VCaP (cell line): ENCODE measurements at regions not wholly inside any gene's neighbourhood (a gene's known extent, or its start where the extent isn't known, plus 50 kb on each side); places are given as distances from the start of the nearest gene placed in this dataset.

Experiments used
- H3K27ac ChIP-seq: fragments of 450-650 bp; 2 replicates; pipeline ENCODE4 v1.5.1; 2017
- CTCF ChIP-seq: fragments of 450-650 bp; conservative IDR thresholded peaks from 2 replicates; pipeline ENCODE4 v1.5.1; 2017; ENCODE audit warnings: mild to moderate bottlenecking, moderate library complexity

- TF ChIP-seq CTCF = no peak
- peak overlapping the region; percentile 76; the same call in 1 of the 2 replicates for H3K27ac ChIP-seq
Observed at GRCh38 chr13:104309431-104309830, 1243.2 kb upstream of the SLC10A2 start.

GRCh38 chr13:104301171-104301975 lies 1235.2 kb upstream of the SLC10A2 start:
- peak overlapping the region; percentile 39 for H3K27ac ChIP-seq
- TF ChIP-seq CTCF = no peak

- TF ChIP-seq CTCF = no peak
- no peak overlapping the region for H3K27ac ChIP-seq
Observed at GRCh38 chr13:104297075-104297474, 1230.9 kb upstream of the SLC10A2 start.

- TF ChIP-seq CTCF = no peak
- H3K27ac ChIP-seq = no peak overlapping the region
Observed at GRCh38 chr13:104296286-104296685, 1230.1 kb upstream of the SLC10A2 start.

GRCh38 chr13:104295537-104295936 lies 1229.3 kb upstream of the SLC10A2 start:
- no peak for TF ChIP-seq CTCF
- no peak overlapping the region for H3K27ac ChIP-seq

GRCh38 chr13:104289400-104289799 lies 1223.2 kb upstream of the SLC10A2 start:
- no peak for TF ChIP-seq CTCF
- no peak overlapping the region for H3K27ac ChIP-seq

- no peak for TF ChIP-seq CTCF
Observed at GRCh38 chr13:104288496-104288895, 1222.3 kb upstream of the SLC10A2 start.

More at GRCh38 chr13:104288496-104288895, 1222.3 kb upstream of the SLC10A2 start:
- H3K27ac ChIP-seq = no peak overlapping the region
